ENCODE measurements at regions not wholly inside any gene's neighbourhood (a gene's known extent, or its start where the extent isn't known, plus 50 kb on each side); places are given as distances from the start of the nearest gene placed in this dataset.

GRCh38 chr6:134784336-134784735, 165.6 kb downstream of the ALDH8A1 start:
- DNase-seq (ENCODE audit: low read depth), result no peak
- no peaks in the 10 kb centered on the region for H3K27me3 ChIP-seq (ENCODE audit: control insufficient read depth, insufficient read depth, low read length)
- TF ChIP-seq CTCF (IDR thresholded peaks at IDR 0.05; ENCODE audit: insufficient read depth, low read length, poor library complexity, severe bottlenecking), result no peak
- H3K4me3 ChIP-seq (ENCODE audit: low read depth, low read length), result no peak overlapping the region
- no peaks in the 10 kb centered on the region for H3K36me3 ChIP-seq (ENCODE audit: control insufficient read depth, insufficient read depth, low read length)

- no peaks in the 10 kb centered on the region for H3K27me3 ChIP-seq (ENCODE audit: control insufficient read depth, insufficient read depth, low read length)
- H3K36me3 ChIP-seq (ENCODE audit: control insufficient read depth, insufficient read depth, low read length), result no peaks in the 10 kb centered on the region
- DNase-seq (ENCODE audit: low read depth), result no peak
- H3K4me3 ChIP-seq (ENCODE audit: low read depth, low read length), result no peak overlapping the region
- no peak for TF ChIP-seq CTCF (IDR thresholded peaks at IDR 0.05; ENCODE audit: insufficient read depth, low read length, poor library complexity, severe bottlenecking)
These were observed 171.5 kb downstream of the ALDH8A1 start for GRCh38 chr6:134778431-134778830.

GRCh38 chr6:134774201-134774638, 175.7 kb downstream of the ALDH8A1 start:
- TF ChIP-seq CTCF (IDR thresholded peaks at IDR 0.05; ENCODE audit: insufficient read depth, low read length, poor library complexity, severe bottlenecking), result no peak

GRCh38 chr6:134772671-134773360, 177.1 kb downstream of the ALDH8A1 start:
- no peak for TF ChIP-seq CTCF (IDR thresholded peaks at IDR 0.05; ENCODE audit: insufficient read depth, low read length, poor library complexity, severe bottlenecking)
- DNase-seq (ENCODE audit: low read depth), result no peak
- Histone ChIP-seq H3K4me3 (ENCODE audit: low read depth, low read length) (no peak overlapping the region), H3K36me3 (ENCODE audit: control insufficient read depth, insufficient read depth, low read length) (no peaks in the 10 kb centered on the region), H3K27me3 (ENCODE audit: control insufficient read depth, insufficient read depth, low read length) (no peaks in the 10 kb centered on the region)

More at GRCh38 chr6:134774201-134774638, 175.7 kb downstream of the ALDH8A1 start:
- Histone ChIP-seq H3K36me3 (ENCODE audit: control insufficient read depth, insufficient read depth, low read length) (no peaks in the 10 kb centered on the region), H3K4me3 (ENCODE audit: low read depth, low read length) (no peak overlapping the region), H3K27me3 (ENCODE audit: control insufficient read depth, insufficient read depth, low read length) (no peaks in the 10 kb centered on the region)
- DNase-seq (ENCODE audit: low read depth), result peak; percentile 25

GRCh38 chr6:134768931-134769330, 181.0 kb downstream of the ALDH8A1 start:
- Histone ChIP-seq H3K27me3 (ENCODE audit: control insufficient read depth, insufficient read depth, low read length) (no peaks in the 10 kb centered on the region), H3K36me3 (ENCODE audit: control insufficient read depth, insufficient read depth, low read length) (no peaks in the 10 kb centered on the region), H3K4me3 (ENCODE audit: low read depth, low read length) (no peak overlapping the region)
- DNase-seq (ENCODE audit: low read depth), result no peak
- no peak for TF ChIP-seq CTCF (IDR thresholded peaks at IDR 0.05; ENCODE audit: insufficient read depth, low read length, poor library complexity, severe bottlenecking)

GRCh38 chr6:134766497-134766896, 183.4 kb downstream of the ALDH8A1 start:
- Histone ChIP-seq H3K4me3 (ENCODE audit: low read depth, low read length) (no peak overlapping the region), H3K27me3 (ENCODE audit: control insufficient read depth, insufficient read depth, low read length) (no peaks in the 10 kb centered on the region), H3K36me3 (ENCODE audit: control insufficient read depth, insufficient read depth, low read length) (no peaks in the 10 kb centered on the region)
- no peak for TF ChIP-seq CTCF (IDR thresholded peaks at IDR 0.05; ENCODE audit: insufficient read depth, low read length, poor library complexity, severe bottlenecking)
- DNase-seq (ENCODE audit: low read depth), result no peak
